Body of pancreas (tissue), 4 donors: ENCODE measurements at regions not wholly inside any gene's neighbourhood (a gene's known extent, or its start where the extent isn't known, plus 50 kb on each side); places are given as distances from the start of the nearest gene placed in this dataset.

ENCODE experiments used
- POLR2A ChIP-seq, 3 donors: fragments of 450-650 bp; IDR thresholded peaks; one replicate each; pipeline ENCODE4 v1.6.1; 2016; ENCODE audit warnings: antibody characterized with exemption in 3 of 3, mild to moderate bottlenecking in 2 of 3
- TF ChIP-seq, protein P1 (sequence below), 7 experiments: fragments of 450-650 bp in 4 of 7; fragments of 200-600 bp in 3 of 7; sonication (generic) in 3 of 7; IDR thresholded peaks; one replicate each; pipeline ENCODE4 v1.5.1; 2016 to 2019; ENCODE audit warnings: antibody characterized with exemption in 7 of 7

DNA sequence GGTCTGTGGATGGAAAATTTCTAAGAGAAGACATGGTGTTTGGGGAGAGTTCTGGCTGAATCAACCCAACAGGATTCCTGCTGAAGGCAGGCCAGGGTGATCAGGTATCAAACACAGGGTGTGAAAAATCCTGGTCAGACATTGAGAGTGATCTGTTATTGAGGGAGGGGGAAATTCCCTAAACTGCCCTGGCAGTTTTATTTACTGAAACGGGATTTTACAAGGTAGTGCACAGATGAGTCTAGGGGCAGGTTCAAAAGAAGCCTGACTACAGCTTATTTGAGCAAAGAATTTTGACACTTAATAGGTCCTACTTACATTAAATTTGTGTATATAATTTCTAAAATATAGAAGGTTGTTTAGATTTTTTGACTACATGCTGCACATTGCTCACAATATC lies 569.4 kb upstream of the RGS18 start:
- TF ChIP-seq, protein P1, sequence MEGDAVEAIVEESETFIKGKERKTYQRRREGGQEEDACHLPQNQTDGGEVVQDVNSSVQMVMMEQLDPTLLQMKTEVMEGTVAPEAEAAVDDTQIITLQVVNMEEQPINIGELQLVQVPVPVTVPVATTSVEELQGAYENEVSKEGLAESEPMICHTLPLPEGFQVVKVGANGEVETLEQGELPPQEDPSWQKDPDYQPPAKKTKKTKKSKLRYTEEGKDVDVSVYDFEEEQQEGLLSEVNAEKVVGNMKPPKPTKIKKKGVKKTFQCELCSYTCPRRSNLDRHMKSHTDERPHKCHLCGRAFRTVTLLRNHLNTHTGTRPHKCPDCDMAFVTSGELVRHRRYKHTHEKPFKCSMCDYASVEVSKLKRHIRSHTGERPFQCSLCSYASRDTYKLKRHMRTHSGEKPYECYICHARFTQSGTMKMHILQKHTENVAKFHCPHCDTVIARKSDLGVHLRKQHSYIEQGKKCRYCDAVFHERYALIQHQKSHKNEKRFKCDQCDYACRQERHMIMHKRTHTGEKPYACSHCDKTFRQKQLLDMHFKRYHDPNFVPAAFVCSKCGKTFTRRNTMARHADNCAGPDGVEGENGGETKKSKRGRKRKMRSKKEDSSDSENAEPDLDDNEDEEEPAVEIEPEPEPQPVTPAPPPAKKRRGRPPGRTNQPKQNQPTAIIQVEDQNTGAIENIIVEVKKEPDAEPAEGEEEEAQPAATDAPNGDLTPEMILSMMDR (IDR thresholded peaks at IDR 0.05): no peak
- no peak for TF ChIP-seq POLR2A (IDR thresholded peaks at IDR 0.05)
